AG08395 (cell line): ENCODE measurements at regions not wholly inside any gene's neighbourhood (a gene's known extent, or its start where the extent isn't known, plus 50 kb on each side); places are given as distances from the start of the nearest gene placed in this dataset.
"Not testable (repeated sequence)": the region's sequence is repeated elsewhere in the genome, so short reads cannot be mapped to it uniquely, and the experiment has no call there.

Experiments used
- DNase-seq: peaks from one replicate; pipeline ENCODE4 v3.0.0; 2012; ENCODE audit warnings: mixed read lengths, low spot score

DNA sequence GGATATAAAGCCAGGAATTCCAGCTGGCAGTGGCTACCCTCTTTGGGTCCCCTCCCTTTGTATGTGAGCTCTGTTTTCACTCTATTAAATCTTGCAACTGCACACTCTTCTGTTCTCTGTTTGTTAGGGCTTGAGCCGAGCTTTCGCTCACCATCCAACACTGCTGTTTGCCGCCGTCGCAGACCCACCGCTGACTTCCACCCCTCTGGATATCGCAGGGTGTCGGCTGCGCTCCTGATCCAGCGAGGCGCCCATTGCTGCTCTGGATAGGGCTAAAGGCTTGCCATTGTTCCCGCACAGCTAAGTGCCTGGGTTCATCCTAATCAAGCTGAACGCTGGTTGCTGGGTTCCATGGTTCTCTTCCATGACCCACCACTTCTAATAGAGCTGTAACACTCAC lies 1433.5 kb upstream of the ADGRB3 start:
- no peak for DNase-seq

DNA sequence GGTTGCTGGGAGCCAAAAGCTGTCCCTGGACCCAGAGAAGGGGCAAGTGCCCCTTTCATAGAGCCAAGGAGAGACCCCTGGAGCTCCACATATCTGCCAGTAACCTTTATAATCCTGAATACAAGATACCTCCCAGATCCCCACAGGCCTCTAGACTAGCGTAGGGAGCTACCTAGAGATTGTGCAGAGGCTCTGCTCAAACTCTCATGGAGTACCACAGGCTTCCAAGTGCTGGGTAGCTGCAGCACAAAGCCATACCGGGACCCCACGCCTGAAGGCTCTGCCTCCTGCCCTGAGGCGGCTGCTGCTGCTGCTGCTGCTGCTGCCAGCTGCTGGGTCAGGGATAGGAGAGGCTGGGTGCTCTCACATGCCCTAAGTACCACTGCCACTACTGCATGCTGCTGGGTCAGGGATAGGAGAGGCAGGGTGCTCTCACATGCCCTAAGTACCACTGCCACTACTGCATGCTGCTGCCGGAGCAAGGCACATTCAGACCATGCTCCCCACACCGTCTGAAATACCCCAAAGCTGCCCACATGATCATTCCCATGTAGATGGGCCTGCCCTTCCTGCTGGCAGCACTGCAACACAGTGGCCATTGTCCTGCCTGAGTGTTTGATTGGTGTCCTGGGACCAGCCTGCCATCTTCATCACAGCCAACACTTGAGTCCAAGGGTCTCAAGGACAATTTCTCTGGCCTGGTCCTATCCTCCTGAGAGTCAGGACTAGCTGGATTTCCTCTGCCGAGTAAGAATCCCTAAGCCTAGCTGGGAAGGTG lies 1434.3 kb upstream of the ADGRB3 start:
- DNase-seq = no peak

DNA sequence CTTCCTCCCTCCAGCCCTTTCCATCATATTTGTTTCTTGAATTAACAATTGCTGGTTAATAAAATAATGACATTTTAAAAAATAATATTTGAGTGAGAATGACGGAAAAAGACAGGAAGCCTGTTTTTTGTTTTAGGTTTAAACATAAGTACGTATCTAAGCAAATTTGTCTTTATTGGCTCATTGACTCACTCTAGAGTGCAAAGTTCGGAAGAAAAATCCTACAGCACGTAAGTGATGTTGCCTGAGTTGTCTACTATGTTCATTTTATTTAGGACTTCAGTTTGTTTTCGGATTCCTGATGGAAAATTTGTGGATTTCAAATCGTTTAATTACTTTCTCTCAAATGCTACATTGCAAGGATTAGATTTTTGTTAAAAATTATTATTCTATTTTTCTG lies 1435.7 kb upstream of the ADGRB3 start:
- DNase-seq = no peak

DNA sequence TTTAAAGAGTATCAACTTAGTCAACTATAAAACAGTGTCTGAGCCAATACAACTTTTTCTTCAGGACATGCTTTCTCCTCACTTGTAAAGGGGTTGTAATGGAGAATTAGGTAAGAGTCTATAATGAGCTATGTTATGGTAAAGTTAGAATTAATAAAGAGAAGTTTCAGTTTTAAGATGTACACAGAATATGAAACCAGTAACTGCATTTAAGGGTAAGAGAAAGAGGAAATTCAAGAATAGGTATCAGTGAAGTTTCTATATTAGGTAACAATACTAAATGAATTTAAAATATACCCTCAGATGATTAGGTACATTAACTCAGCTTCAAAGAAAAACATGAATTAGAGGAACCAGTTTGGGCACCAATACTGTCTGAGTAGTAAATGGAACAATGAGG lies 1444.3 kb upstream of the ADGRB3 start:
- DNase-seq = no peak

- no peak for DNase-seq
Observed at GRCh38 chr6:67184405-67184804, 1450.7 kb upstream of the ADGRB3 start.

GRCh38 chr6:67175101-67175500 lies 1460.0 kb upstream of the ADGRB3 start:
- DNase-seq = no peak

DNA sequence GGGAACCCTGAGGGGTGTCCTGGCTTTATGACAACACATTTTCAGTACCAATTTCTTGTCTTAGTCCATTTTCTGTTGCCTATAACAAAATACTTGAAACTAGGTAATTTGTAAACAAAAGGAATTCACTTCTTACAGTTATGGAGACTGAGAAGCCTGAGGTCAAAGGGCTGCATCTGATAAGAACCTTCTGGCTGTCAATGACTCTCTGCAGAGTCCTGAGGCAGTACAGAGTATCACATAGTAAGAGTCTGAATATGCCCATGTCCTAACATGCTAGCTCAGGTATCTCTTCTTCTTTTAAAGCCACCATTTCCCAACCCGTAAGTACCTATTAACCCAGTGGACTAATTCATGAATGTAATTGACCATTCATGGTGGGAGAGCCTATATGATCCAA lies 1458.6 kb upstream of the EYS start:
- DNase-seq = no peak

DNA sequence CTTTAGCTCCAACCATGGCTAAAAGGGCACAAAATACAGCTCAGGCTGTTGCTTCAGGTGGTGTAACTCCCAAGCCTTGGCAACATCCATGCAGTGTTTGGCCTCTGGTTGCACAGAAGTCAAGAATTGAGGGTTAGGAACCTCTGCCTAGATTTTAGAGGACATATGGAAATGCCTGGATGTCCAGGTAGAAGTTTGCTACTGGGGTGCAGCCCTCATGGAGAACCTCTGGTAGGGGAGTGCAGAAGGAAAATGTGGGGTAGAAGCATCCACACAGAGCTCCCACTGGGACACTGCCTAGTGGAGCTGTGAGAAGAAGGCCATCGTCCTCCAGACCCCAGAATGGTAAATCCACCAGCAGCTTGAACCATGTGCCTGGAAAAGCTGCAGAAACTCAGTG lies 1453.8 kb upstream of the EYS start:
- DNase-seq = no peak

GRCh38 chr6:67141005-67141404 lies 1434.0 kb upstream of the EYS start:
- DNase-seq = no peak

DNA sequence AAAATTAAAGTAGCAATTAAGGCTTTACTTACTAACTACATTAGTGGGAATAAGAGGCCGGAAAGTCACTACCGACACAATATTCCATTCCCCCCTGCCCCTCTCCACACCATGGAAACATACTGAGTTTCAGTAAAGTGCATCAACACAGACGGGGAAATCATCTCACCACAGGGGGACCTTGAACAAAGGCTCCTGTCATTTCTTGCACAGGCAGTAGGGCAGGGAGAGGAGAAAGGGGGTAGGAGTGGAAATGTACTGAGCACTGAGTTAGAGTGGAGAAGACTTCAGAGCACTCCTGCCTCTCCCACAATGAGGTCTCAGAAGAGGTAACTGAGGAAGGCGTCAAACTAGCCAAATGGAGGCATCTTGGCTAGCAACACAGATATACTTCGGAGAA lies 1426.9 kb upstream of the EYS start:
- DNase-seq = no peak

GRCh38 chr6:67131827-67132226 lies 1424.8 kb upstream of the EYS start:
- no peak for DNase-seq

GRCh38 chr6:67129780-67130179 lies 1422.8 kb upstream of the EYS start:
- DNase-seq = no peak

- DNase-seq = no peak
Observed at GRCh38 chr6:67127041-67127440, 1420.0 kb upstream of the EYS start.

- no peak for DNase-seq
Observed at GRCh38 chr6:67121115-67121514, 1414.1 kb upstream of the EYS start.

GRCh38 chr6:67112120-67112519 lies 1405.1 kb upstream of the EYS start:
- DNase-seq = no peak

DNA sequence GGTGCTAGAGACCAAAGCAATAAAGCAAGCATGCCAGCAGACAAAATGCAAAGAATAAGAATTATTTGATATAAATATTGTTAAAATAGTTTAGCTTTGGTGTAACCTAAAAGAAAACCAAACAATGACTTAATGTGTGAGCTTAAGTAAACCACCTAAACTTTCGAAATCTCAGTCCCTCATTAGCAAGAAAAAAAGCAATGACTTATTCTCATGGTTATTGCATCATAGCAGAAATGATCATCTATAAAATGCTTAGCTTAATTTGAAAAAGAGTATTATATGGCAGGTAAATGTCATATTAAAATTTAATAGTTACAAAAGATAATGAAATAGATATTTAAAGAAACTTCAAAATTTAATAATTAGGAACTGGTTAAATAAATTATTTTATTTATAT lies 1395.7 kb upstream of the EYS start:
- DNase-seq = no peak

- DNase-seq = not testable (repeated sequence)
Observed at GRCh38 chr6:67095618-67096226, 1388.7 kb upstream of the EYS start.

DNA sequence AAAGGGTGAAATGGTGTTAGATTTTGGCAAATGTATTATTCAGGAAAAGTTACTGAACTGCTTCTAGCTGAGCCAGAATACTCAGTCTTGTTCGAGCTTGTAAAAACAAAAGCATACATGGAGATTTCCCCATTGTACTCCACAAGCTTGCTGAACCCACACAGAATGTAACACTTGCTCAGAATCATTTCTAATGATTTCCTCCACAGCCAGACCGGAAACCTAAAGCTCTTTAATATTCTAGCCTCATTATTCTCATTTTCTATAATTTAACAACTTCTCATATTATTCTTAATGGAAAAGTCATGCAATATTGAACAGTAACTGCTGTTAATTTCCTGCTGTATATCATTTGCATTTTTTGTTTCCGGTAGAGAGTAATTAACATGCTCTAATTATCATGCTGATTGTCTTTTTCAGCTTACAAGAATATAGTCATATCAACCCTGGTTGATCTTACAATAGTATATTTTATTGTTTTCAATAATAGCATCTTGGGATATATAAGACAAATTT lies 1387.5 kb upstream of the EYS start:
- DNase-seq = no peak

GRCh38 chr6:67073938-67074337 lies 1366.9 kb upstream of the EYS start:
- DNase-seq = no peak

DNA sequence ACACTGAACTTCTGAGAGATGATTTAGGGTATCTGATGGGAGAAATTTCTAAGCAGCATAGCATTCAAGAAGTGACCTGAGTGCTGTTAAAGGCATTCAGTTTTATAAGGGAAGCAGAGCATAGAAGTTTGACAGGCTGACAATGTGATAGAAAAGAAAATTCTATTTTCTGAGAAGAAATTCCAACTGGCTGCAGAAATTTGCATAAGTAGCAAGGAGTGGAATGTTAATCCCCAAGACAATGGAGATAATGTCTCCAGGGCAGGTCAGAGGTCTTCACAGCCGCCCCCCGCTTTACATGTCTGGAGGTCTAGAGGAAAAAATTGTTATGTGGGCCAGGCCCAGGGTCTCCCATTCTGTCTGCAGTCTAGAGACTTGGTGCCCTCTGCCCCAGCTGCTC lies 1361.8 kb upstream of the EYS start:
- DNase-seq = no peak

DNA sequence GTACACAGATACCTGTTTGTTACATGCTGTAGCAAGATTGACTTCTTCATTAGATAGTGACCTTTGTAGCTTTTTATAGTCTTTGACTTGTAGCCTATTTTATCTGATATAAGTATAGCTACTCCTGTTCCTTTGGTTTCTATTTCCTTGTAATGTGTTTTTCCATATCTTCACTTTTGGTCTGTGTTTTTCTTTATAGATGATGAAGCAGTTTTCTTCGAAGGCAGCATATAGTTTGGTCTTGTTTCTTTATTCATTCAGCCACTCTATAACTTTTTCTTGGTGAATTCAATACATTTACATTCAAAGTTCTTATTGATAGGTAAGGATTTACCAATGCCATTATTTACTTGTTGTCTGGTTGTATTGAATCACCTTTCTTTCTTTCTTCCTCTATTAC lies 1357.3 kb upstream of the EYS start:
- no peak for DNase-seq

- no peak for DNase-seq
Observed at GRCh38 chr6:67047996-67048395, 1341.0 kb upstream of the EYS start.

- no peak for DNase-seq
Observed at GRCh38 chr6:67045076-67045475, 1338.0 kb upstream of the EYS start.

GRCh38 chr6:67031451-67031850 lies 1324.4 kb upstream of the EYS start:
- no peak for DNase-seq
